A673 (cell line): ENCODE measurements at regions not wholly inside any gene's neighbourhood (a gene's known extent, or its start where the extent isn't known, plus 50 kb on each side); places are given as distances from the start of the nearest gene placed in this dataset.

Experiments
- CTCF ChIP-seq: fragments of 300-800, 200-600 bp; sonication (generic); conservative IDR thresholded peaks from 2 replicates; pipeline ENCODE4 v1.5.1; 2017; ENCODE audit warnings: low read depth, mild to moderate bottlenecking, antibody characterized with exemption, low read length, moderate library complexity, mixed read lengths
- EZH2 ChIP-seq: fragments of 200-600 bp; sonication (generic); IDR thresholded peaks from 2 replicates; pipeline ENCODE4 v1.6.1; 2017; ENCODE audit warnings: borderline replicate concordance, low read depth, mild to moderate bottlenecking, mixed read lengths, antibody characterized with exemption, low read length; ENCODE audit not compliant: poor library complexity, severe bottlenecking

- no peak for TF ChIP-seq CTCF
- TF ChIP-seq EZH2 = no peak
Measured at GRCh38 chr18:41315134-41315533, 639.9 kb upstream of the PIK3C3 start.
